HS-5 (cell line): ENCODE measurements at regions not wholly inside any gene's neighbourhood (a gene's known extent, or its start where the extent isn't known, plus 50 kb on each side); places are given as distances from the start of the nearest gene placed in this dataset.
"Not testable (repeated sequence)": the region's sequence is repeated elsewhere in the genome, so short reads cannot be mapped to it uniquely, and the experiment has no call there.

Source experiments
- DNase-seq: peaks from one replicate; pipeline ENCODE4 v3.0.0-alpha.2; 2012; ENCODE audit warnings: low read depth

DNA sequence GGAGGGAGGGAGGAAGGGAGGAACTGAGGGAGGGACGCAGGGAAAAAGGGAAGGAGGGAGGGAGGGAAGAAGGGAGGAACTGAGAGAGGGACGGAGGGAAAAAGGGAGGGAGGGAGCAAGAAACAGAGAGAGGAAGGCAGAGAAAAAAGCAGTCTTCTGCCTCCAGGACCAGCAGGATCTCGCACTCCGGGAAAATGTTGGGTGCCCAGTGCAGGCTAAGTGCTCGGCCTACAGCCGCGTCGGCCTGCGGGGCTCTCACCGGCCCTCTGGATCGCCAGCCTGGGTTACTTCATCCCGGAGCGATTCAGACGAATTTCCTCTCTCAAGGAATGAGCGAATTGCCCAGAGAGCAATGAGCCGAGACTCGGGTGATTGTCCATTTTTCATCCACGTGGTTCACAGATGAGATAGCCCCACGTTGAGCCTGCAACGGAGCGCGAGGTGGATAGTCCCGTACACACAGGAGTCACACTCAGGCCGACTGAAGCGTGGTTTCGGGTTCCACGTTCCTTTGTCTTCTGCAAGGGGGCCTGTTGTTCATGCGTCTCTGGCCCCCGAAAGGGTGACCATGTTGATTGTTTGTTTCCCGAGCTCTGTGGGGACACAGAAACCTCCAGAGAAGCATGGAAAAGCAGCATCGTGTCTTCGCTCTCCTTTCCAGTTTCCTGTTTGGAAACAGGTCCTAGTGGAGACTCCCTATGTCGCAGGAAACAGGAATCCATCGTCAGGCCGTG is 1937.1 kb upstream of the DEFB115 start:
- DNase-seq = not testable (repeated sequence)

DNA sequence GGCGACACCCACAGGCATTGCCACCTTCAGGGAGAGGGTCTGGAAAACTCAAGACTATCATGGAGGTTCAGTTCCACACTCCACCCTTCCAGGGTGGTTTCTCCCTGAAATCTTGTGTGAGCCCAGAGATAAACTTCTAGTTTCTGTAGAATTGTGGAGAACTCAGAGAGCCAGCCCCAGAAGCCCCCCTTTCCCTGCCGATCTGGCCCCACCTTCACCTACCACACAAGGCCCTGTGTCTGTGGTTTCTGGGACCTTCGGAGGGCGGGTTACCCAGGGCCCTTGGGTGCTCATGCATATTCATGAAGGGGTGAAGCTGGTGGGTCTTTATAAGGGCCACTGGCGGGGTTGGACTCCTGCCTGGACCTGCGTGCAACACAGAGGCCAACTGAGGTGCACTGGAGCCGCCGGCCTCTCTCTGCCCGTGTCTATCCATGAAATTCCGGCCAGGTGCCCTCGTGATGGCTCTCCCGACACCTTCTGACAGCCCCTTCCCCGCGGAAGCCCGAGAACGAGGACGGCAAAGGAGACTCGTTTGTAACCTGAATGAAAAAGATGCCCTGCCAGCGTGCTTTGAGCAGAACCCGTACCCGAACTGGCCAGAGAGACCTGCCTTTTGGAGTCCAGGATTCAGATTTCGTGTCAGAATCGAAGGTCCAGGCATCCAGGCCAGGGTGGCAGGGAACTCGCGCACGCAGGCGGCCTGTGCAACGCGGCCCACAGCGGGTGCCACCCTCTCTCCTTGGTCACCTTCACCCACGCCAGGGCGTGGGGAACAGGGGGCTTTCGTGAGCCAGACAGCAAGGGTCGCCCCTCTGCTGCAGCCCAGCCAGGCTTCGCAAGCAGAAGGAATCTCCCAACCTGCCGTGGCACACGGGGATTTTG is 1933.6 kb upstream of the DEFB115 start:
- not testable (repeated sequence) for DNase-seq

DNA sequence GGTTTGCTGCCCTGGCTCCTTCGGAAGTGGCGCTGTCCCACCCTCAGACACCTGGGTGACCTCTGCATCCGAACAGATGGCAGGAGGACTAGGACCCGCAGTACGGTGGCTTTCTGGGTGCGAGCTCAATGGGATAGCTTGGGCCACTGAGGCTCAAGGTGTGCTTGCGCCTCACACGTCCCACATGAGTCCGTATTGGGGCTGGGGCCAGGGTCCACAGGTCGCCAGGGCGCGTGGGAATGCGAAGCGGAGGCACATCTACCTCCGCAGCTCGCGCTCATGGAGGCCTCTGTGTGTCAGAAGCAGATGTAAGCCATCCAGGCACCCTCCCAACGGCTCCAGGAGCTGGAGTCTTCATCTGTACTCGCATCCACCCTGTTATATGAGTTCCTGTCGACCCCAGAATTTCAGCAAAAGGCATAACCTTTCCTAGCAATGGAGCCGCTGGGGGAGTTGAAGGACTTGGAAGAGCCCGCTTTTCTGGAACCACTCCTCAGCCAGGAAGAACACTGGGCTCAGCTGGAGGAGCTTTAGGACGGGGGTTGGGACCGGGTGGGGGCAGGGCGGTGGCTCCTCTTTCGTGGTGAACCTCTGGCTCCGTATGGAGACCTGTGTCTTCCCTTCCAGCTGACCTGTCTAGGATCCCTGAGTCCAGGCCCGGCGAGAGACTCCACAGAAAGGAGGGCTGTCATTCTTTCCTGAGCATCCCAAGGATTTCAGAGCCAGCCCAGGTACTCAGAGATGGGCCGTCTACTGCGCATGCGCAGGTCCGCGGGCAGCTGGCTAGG is 1932.8 kb upstream of the DEFB115 start:
- not testable (repeated sequence) for DNase-seq

DNA sequence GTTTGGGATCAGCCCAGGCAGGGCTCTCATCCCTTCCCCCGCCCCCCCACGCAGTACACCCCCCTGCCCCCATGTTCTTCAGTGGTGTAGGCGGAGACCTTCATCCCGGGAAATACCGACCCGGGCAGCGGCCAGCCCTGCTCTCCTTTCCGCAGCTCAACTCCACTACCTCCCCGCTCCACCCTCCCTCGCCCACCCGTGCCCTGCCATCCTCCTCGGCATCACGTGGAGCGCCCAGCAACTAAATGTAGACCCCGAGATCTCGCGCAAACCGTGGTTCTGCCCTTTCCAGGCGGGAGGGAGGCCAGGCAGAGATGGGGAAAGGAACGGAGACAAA is 1932.2 kb upstream of the DEFB115 start:
- DNase-seq = no peak

DNA sequence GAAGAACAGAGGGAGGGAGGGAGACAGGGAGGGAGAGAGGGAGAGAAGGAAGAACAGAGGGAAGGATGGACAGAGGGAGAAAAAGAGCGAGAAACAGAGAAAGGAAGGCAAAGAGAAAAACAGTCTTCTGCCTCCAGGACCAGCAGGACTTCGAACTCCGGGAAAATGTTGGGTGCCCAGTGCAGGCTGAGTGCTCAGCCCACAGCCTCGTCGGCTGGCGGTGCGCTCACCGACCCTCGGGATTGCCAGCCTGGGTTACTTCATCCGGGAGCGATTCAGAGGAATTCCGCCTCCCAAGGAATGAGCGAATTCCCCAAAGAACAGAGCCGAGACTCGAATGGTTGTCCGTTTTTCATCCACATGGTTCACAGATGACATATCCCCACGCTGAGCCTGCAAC is 1931.7 kb upstream of the DEFB115 start:
- not testable (repeated sequence) for DNase-seq

DNA sequence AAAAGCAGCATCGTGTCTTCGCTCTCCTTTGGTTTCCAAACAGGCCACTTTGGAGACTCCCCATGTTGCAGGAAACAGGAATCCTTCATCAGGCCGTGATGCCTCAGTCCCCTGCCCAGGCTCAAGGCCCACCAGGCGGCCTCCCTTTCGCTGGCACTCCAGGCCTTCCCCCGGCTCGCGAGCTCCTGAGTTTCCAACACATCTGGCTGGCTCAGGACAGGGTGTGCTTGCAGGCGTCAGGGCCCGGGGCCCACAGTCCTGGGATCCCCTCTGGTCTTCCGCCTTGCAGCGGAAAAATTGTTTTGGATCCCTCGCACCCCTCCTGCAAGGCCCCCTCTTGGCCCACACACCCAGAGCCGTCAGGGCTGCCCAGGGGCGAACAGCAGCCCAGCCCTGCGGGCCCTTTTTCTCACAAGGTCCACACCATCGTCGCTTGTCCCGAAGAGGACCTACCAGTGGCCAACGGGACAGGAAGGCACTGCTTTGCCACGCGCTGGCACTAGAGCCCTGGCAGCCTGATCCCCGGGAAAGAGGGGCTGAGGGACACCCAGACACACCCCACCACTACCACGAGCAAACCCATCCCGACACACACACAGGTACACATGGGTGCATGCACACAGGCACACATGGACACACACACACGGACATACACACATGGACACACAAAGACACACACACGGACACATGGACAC is 1930.9 kb upstream of the DEFB115 start:
- no peak for DNase-seq

DNA sequence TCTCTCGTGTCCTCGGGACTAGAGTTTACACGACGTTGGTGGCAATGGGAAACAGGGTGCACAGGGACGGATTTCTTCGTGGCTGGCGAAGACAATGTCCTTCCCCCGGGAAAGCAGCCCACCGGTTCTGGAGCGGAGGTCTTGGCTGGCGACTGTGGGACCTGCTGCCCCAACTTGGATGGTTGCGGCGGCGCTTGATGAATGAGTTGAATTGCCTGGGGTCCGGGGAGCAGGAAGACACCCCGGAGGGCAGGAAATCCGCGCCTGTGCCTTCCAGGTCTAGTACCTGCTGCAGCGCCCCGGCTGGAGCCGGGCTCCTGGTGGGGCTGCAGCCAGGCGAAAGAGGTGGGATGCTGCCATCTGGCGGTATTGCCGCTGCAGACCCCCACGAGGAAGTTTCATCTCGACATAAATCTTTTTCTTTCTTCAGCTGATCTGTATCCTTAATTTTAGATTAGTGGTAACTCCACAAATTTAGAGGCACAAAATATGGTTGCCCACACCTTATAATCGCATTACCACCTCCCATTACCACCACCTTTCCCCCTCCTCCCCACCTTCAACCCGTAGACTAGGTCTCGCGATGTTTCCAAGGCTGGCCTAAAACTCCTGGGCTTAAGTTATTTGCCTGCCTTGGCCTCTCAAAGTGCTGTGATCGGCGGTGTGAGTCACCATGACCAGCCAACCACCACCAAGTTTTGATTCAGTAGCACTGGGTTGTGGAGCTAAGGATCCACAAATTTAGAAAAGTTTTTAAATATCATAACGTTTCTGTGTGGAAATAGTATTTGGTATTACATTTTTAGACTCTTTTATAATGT is 1929.7 kb upstream of the DEFB115 start:
- not testable (repeated sequence) for DNase-seq

DNA sequence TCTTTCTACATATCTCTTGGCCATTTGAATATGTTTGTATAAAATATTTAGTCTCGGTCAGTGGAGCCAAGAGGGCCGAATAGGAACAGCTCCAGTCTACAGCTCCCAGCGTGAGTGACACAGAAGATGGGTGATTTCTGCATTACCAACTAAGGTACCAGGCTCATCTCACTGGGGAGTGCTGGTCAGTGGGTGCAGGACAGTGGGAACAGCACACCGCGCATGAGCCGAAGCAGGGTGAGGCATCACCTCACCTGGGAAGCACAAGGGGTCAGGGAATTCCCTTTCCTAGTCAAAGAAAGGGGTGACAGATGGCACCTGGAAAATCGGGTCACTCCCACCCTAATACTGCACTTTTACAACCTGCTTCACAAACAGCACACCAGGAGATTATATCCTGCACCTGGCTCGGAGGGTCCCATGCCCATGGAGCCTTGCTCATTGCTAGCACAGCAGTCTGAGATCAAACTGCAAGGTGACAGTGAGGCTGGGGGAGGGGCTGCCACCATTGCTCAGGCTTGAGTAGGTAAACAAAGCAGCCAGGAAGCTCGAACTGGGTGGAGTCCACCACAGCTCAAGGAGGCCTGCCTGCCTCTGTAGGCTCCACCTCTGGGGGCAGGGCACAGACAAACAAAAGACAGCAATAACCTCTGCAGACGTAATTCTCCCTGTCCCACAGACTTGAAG is 1926.9 kb upstream of the DEFB115 start:
- not testable (repeated sequence) for DNase-seq

DNA sequence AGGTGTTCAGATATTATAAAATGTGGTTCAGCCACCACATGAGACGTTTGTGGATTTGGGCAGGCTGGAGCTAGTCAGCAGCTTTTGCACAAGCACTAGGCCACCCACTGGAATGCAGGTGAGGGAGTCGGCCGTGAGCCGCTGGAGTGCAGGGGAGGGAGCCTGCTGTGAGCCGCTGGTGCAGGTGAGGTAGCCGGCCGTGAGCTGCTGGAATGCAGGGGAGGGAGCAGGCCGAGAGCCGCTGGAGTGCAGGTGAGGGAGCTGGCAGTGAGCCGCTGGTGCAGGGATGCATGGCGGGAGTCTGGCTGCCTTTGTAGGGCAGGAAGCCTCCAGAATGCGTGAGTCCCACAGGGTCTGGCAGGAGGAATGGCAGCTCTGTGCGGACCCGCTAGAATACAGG is 1907.6 kb upstream of the DEFB115 start:
- DNase-seq = no peak

DNA sequence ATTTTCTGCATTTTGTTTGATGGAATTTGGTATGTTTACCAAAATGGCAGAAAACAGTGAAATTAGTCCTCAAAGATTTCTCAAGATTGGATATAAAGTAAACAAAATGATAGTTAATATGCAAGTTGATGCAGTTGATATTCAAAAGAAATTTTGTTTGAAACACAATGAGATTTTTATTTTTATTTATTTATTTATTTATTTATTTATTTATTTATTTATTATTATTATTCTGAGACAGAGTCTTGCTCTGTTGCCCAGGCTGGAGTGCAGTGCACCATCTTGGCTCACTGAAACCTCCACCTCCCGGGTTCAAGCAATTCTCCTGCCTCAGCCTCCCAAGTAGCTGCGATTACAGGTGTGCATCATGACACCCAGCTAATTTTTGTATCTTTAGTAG is 1881.5 kb upstream of the DEFB115 start:
- DNase-seq = not testable (repeated sequence)

DNA sequence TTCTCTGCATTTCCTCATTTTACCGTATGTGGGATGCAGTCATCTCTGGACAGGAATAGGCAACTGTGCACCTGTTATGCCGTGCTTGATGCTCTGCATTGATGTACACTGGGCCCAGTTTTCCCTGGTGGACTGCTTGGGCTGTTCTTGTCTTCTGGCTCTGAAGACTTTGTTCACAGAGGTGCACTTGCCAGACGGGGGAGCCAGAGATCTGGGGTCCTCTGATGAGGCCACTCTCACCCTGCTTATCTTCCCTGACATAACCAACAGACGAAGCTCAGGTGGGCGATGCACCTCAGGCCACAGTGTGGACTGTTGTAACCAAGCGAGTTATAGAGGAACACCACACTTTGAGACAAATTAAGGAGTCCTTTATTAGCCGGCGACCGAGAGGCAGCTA is 1864.6 kb upstream of the DEFB115 start:
- DNase-seq = not testable (repeated sequence)

DNA sequence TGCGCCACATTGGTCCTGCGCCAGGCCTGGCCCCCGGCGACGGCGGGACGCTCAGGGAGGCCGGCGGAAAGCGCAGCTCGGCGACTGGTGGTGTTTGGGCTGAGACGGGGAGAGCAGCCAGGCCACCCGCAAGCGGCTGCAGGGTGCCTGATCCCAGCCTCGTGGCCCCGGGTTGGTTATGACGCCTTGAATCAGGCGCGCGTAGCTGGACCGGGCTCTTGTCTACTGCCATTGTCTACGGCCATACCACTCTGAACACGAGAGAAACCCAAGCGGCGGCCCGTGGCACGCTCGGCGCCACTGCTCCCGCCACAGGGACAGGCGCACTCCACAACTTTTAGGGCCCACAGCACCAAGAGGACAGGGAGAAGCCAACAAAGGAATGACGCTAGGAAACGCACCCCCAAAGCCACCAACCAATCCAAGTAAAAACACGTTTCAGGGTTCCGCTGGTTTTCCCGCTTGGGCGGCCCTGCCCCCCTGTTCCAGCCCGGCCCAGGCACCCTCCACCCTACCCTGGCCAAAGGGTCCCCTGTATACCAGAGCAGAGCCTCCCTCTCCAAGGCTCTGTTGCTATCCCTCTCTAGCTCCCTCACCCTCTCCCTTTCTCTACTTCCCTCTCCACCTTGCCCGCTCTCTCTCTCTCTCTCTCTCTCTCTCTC is 1849.3 kb upstream of the DEFB115 start:
- no peak for DNase-seq

DNA sequence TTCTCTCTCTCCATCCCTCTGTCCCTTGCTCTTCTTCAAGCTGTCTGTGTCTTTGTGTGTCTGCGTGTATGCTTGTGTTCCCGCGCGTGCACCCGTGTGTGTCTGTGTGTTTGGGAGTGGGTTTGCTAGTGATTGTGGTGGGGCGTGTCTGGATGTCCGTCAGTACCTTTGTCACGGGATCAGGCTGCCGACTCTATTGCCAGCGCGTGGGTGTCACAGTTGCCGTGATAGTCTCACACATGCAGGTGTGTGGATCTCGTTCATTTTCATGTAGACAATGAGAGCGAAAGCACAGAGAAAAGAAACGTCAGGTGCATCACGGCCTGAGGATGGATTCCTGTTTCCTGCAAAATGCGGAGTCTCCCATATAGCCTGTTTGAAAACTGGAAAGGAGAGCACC is 1848.8 kb upstream of the DEFB115 start:
- not testable (repeated sequence) for DNase-seq

DNA sequence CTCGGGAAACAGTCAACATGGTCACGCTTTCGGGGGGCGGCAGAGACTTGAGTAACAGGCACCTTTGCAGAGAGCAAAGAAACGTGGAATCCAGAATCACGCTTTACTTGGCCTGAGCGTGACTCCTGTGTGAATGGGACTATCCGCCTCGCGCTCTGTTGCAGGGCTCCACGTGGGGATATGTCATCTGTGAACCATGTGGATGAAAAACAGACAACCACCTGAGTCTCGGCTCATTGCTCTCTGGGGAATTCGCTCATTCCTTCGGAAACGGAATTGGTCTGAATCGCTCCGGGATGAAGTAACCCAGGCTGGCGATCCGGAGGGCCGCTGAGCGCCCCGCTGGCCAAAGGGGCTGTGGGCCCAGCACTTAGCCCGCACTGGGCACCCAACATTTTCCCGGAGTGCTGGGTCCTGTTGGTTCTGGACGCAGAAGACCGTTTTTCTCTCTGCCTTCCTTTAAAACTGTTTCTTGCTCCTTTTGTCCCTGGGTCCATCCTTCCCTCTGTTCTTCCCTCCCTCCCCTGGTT is 1848.2 kb upstream of the DEFB115 start:
- not testable (repeated sequence) for DNase-seq

DNA sequence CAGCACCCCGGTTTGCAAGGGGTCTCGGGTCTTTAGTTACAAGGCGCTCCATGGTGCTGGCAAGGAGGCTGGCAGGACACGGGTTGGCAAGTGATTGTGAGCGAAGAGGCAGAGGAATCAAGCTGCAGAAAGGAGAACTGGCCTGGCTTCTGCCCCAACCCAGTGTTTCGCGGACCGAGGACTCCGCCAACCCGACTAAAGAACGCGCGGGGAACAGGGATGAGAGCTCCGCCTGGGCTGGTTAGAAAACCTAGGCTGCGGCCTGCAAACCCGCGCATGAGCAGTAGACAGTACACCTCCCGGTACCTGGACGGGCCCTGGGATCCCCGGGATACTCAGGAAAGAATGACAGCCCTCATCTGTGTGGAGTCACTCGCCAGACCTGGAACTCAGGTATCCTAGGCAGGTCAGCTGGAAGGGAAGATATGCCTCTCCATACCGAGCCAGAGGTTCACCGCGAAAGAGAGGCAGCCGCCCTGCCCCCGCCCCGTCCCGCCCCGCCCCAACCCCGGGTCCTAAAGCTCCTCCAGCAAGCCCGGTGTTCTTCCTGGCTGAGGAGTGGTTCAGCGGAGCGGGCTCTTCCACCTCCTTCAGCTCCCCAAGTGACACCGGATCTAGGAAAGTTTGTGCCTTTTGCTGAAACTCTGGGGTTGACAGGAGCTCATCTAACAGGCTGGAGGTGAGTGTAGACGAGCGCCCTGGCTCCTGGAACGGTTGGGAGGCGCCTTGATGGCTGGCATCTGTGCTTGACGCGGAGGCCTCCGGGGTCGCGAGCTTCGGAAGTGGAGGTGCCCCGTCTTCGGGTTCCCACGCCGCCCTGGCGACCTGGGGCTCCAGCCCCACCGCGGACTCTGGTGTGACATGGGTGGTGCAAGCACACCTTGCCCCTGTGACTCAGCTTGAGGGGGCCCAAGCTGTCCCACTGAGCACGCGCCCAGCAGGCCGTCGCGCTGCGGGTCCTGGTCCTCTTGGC is 1847.3 kb upstream of the DEFB115 start:
- DNase-seq = no peak

DNA sequence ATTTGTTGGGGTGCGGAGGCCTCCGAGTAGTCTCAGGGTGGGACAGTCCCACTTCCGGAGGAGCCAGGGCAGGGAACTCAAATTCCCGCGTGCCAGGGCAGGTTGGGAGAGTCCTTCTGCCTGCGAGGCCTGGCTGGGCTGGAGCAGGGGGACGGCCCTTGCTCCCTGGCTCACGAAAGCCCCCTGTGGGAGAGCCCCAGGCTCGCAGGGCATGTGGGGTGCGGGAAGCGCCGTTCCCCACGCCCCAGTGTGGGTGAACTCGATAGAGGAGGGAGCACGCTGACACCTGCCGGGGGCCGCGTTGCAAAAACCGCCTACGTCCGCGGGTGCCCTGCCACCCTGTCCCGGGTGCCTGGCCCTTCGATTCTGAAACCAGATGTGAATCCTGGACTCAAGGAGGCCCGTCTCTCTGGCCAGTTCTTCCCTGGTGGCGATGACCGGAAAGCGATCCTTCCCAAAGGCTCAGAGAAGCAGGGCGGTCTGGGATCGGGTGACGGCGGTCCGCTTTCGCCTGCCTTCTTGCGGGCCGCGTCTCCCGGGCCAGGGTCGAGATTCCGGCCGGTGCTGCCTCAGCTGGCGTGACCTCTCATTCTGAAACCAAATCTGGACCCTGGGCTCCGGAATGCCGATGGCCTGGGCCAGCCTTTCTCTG is 1846.5 kb upstream of the DEFB115 start:
- no peak for DNase-seq

DNA sequence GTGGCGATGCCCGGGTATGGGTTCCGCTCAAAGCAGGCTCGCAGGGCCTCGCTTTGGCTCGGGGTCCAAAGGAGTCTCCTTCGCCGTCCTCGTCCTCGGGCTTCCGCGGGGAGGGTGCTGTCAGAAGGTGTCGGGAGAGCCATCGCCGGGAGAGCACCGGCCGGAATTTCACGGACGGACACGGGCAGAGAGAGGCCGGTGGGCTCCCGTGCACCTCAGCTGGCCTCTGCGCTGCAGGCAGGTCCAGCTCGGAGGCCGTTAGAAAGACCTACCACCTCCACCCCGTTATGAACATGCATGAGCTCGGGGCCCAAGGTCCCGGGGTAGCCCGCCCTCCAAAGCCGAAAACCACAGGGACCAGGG is 1846.0 kb upstream of the DEFB115 start:
- not testable (repeated sequence) for DNase-seq

DNA sequence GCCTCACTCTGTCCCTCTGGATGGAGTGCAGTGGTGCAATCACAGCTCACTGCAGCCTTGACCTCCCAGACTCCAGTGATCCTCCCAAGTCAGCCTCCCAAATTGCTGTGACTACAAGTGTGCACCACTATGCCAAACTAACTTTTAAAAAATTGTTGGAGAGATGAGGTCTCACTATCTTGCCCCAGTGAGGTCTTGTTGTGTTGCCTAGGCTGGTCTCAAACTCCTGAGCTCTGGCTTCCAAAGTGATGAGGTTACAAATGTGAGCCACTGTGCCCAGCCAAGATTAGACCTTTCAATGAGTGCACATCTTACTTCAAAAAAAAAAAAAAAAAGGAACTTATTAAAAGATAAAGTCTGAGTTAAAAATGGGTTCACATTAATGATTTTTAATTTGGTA is 1838.1 kb upstream of the DEFB115 start:
- no peak for DNase-seq
